ENCODE measurements at regions not wholly inside any gene's neighbourhood (a gene's known extent, or its start where the extent isn't known, plus 50 kb on each side); places are given as distances from the start of the nearest gene placed in this dataset.
"Not testable (repeated sequence)": the region's sequence is repeated elsewhere in the genome, so short reads cannot be mapped to it uniquely, and the experiment has no call there.

DNA sequence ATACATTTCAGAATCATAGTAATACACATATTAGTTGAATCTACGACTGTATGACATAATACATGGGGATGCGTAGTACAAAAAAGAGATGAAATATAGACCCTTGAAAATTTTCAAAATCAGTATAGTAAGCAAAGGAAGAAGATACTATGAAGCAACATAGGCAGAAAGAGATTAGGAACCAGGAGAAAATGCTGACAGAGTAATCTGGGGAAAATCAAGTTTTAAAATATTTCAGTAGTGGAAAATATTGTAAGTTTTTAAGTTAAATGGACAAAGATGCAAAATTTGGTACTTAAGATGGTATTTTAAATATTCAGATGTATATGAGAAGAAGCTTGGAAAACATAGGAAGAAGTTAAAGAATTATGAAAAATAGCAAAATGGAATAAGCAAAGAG, 915.6 kb upstream of the LRFN5 start:
- 65 to 84% methylated on average over 2 of the region's 2 CpGs for WGBS, 2 donors
- H3K36me3 ChIP-seq: no peaks in the 10 kb centered on the region
- no peaks in the 10 kb centered on the region for H3K9me3 ChIP-seq
- no peak overlapping the region for H3K27ac ChIP-seq
- ATAC-seq: no peak
- H3K4me3 ChIP-seq: no peak overlapping the region
- no peaks in the 10 kb centered on the region for H3K4me1 ChIP-seq
- TF ChIP-seq, protein P1, sequence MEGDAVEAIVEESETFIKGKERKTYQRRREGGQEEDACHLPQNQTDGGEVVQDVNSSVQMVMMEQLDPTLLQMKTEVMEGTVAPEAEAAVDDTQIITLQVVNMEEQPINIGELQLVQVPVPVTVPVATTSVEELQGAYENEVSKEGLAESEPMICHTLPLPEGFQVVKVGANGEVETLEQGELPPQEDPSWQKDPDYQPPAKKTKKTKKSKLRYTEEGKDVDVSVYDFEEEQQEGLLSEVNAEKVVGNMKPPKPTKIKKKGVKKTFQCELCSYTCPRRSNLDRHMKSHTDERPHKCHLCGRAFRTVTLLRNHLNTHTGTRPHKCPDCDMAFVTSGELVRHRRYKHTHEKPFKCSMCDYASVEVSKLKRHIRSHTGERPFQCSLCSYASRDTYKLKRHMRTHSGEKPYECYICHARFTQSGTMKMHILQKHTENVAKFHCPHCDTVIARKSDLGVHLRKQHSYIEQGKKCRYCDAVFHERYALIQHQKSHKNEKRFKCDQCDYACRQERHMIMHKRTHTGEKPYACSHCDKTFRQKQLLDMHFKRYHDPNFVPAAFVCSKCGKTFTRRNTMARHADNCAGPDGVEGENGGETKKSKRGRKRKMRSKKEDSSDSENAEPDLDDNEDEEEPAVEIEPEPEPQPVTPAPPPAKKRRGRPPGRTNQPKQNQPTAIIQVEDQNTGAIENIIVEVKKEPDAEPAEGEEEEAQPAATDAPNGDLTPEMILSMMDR (IDR thresholded peaks at IDR 0.05): no peak
- intact Hi-C loops (cut with DNase I): no loop called here
- no peaks in the 10 kb centered on the region for H3K27me3 ChIP-seq
- no peak for FAIRE-seq
- DNase-seq: no peak

DNA sequence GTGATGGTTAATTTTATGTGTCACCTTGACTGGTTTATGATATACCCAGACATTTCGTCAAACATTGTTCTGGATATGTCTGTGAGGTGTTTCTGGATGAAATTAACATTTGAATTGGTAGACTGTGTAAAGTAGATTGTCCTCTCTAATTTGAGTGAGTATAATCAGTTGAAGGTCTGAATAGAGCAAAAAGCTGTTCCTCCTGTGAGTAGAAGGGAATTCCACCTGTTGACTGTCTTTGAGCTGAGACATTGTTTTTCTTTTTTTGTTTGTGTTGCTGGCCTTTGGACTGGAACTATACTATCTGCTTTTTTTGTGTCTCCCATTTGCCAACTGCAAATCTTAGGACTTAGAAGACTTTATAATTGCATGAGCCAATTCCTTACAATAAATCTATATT, 920.9 kb upstream of the LRFN5 start:
- Histone ChIP-seq H3K4me3 (no peak overlapping the region), H3K9me3 (no peaks in the 10 kb centered on the region), H3K27ac (no peak overlapping the region), H3K4me1 (no peaks in the 10 kb centered on the region), H3K36me3 (no peaks in the 10 kb centered on the region), H3K27me3 (no peaks in the 10 kb centered on the region)
- TF ChIP-seq, protein P1 (IDR thresholded peaks at IDR 0.05): no peak
- DNase-seq (no peak), ATAC-seq (no peak), FAIRE-seq (no peak)
- intact Hi-C loops (cut with DNase I): no loop called here
- 55 to 64% methylated on average over 1 of the region's 1 CpG for WGBS, 2 donors

DNA sequence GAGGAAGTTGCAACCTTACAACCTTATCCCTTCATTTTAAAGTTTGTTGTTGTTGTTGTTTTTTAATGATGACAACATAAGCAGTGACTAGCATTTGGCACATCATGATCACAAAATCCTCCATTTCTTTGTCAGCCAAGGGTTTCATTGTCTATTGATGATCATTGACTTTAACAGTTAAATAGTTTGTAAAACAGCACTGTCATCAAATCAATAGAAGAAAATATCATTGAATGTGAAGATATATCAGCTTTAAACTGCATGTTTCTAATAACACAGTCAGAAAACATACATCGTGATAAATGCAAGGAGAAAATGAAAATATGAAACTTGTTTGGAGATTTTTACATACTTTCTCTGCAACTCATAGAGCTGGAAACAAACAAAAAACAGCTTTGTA, 922.3 kb upstream of the LRFN5 start:
- Histone ChIP-seq H3K36me3 (no peaks in the 10 kb centered on the region), H3K9me3 (no peaks in the 10 kb centered on the region), H3K27me3 (no peaks in the 10 kb centered on the region), H3K27ac (no peak overlapping the region), H3K4me1 (no peaks in the 10 kb centered on the region), H3K4me3 (no peak overlapping the region)
- no peak for ATAC-seq
- intact Hi-C loops (cut with DNase I): no loop called here
- no peak for DNase-seq
- 47 to 72% methylated on average over 1 of the region's 1 CpG for WGBS, 2 donors
- no peak for FAIRE-seq
- TF ChIP-seq, protein P1 (IDR thresholded peaks at IDR 0.05): no peak

DNA sequence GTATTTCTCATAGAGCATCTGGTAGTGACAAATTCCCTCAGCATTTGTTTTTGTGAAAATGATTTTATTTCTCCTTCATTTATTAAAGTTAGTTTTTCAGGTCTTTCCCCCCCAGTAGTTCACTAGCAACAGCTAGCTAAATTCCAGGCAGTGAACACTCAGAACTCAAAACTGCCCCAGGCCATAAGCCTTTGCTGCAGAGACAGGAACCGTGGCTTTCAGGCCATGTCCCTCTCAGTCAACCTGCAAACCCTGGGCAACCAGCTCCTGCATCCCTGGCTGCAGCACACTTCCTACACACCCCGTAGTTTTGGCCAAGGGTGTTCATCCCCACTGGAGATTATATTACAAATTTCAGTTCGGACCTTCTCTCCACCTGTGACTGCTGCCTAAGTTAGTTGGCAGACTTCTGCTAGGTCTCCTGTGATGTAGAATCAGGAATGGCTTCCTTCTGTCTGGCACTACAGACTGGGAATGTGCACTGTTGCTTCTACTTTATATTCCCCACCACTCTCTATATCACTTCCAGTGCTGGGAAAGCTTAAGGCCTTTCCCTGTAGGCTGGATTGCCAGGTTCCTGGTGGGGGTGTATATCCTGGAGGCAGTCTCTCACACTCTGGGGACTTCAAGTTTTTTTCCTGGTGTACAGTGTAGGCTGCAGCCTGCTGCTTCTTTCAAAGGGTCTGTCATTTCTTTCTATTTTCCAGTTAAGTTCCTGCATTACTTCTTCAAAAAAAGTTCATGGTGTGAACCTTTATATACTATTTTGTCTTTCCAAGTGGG, 924.4 kb upstream of the LRFN5 start:
- TF ChIP-seq, protein P1 (IDR thresholded peaks at IDR 0.05): no peak
- Histone ChIP-seq H3K9me3 (no peaks in the 10 kb centered on the region), H3K36me3 (no peaks in the 10 kb centered on the region), H3K27me3 (no peaks in the 10 kb centered on the region), H3K4me3 (no peak overlapping the region), H3K4me1 (no peaks in the 10 kb centered on the region), H3K27ac (no peak overlapping the region)
- WGBS, 2 donors: 49 to 63% methylated on average over 3 of the region's 3 CpGs
- FAIRE-seq (no peak), ATAC-seq (no peak), DNase-seq (no peak)
- intact Hi-C loops (cut with DNase I): no loop called here

DNA sequence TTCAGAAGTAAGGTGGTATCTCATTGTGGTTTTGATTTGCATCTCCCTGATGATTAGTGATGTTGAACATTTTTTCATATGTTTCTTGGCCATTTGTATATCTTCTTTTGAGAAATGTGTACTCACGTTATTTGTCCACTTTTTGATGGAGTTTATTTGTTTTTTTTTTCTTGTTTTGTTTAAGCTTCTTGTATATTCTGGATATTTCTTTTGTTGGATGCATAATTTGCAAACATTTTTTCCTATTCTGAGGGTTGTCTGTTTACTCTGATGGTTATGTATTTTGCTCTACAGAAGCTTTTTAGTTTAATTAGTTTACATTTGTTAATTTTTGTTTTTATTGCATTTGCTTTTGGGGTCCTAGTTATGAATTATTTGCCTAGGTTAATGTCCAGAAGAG, 927.4 kb upstream of the LRFN5 start:
- no peak overlapping the region for H3K27ac ChIP-seq
- H3K36me3 ChIP-seq: no peaks in the 10 kb centered on the region
- H3K4me1 ChIP-seq: no peaks in the 10 kb centered on the region
- H3K27me3 ChIP-seq: no peaks in the 10 kb centered on the region
- WGBS, 2 donors: 44 to 60% methylated on average over 1 of the region's 1 CpG
- TF ChIP-seq, protein P1 (IDR thresholded peaks at IDR 0.05): no peak
- no peak for FAIRE-seq
- no peak for ATAC-seq
- intact Hi-C loops (cut with DNase I): no loop called here
- no peak for DNase-seq
- no peaks in the 10 kb centered on the region for H3K9me3 ChIP-seq
- no peak overlapping the region for H3K4me3 ChIP-seq

DNA sequence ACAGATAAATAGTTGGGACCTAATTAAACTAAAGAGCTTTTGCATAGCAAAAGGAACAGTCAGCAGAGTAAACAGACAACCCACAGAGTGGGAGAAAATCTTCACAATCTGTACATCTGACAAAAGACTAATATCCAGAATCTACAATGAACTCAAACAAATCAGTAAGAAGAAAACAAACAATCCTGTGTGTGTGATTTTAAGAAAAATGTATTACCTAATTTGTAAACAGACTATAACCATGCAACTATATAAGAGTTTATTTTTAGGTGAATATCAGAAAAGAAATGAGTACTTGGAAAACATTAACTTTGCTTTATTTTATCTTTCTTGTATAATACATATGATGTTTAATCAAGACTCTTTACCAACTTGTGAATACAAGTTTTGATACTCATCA, 929.5 kb upstream of the LRFN5 start:
- H3K27me3 ChIP-seq; ATAC-seq; H3K36me3 ChIP-seq; DNase-seq; FAIRE-seq; H3K4me3 ChIP-seq; H3K27ac ChIP-seq; H3K9me3 ChIP-seq; intact Hi-C loops (cut with DNase I); H3K4me1 ChIP-seq: not testable (repeated sequence)

Data from pancreas (tissue), 10 donors.